Mucosa of descending colon (tissue), 3 donors: ENCODE measurements at regions not wholly inside any gene's neighbourhood (a gene's known extent, or its start where the extent isn't known, plus 50 kb on each side); places are given as distances from the start of the nearest gene placed in this dataset.
"Not testable (repeated sequence)": the region's sequence is repeated elsewhere in the genome, so short reads cannot be mapped to it uniquely, and the experiment has no call there.

Experiments
- ATAC-seq: fragments of 200-7000 bp; cut with Tn5 transposase; one replicate; pipeline ENCODE4 v1.9.1; 2020; ENCODE audit warnings: mild to moderate bottlenecking, moderate library complexity
- DNase-seq, 3 donors: peaks; one replicate each; pipeline ENCODE4 v3.0.0-alpha.2; 2020
- H3K36me3 ChIP-seq: fragments of 200-600 bp; one replicate; pipeline ENCODE4 v1.8.0; 2021; ENCODE audit warnings: low read depth, mild to moderate bottlenecking
- H3K4me1 ChIP-seq: fragments of 200-600 bp; one replicate; pipeline ENCODE4 v1.8.0; 2021; ENCODE audit warnings: low read depth, mild to moderate bottlenecking
- H3K4me3 ChIP-seq: fragments of 200-600 bp; one replicate; pipeline ENCODE4 v1.8.0; 2021; ENCODE audit warnings: mild to moderate bottlenecking
- H3K9me3 ChIP-seq: fragments of 200-600 bp; one replicate; pipeline ENCODE4 v1.8.0; 2021; ENCODE audit warnings: mild to moderate bottlenecking
- intact Hi-C, 2 donors: fragments of 100-400 bp; cut with DNase I in 1 of 2; cut with micrococcal nuclease in 1 of 2; formaldehyde crosslinking; loops; one replicate each; pipeline versions ENCODE4 v1.11.0 to v1.11.1; 2022; cut with DNase I, micrococcal nuclease
- TF ChIP-seq, protein P1 (sequence below): fragments of 200-600 bp; IDR thresholded peaks from one replicate; pipeline ENCODE4 v1.8.0; 2022; ENCODE audit warnings: antibody characterized with exemption, mild to moderate bottlenecking
- donor health status: DM: no; HTN: no; CAD: no; lungs with moderate emphysema.
- donor health status: DM: no; HTN: no; CAD: no.
- donor health status: DM: no; HTN: yes; CAD: no.

GRCh38 chr15:26197060-26197459, 333.9 kb upstream of the ATP10A start:
- ATAC-seq, result no peak
- intact Hi-C loops, result no loop called here
- no peaks in the 10 kb centered on the region for H3K36me3 ChIP-seq
- peaks cover 22% of the 10 kb centered on the region for H3K9me3 ChIP-seq
- no peak for DNase-seq
- TF ChIP-seq, protein P1, sequence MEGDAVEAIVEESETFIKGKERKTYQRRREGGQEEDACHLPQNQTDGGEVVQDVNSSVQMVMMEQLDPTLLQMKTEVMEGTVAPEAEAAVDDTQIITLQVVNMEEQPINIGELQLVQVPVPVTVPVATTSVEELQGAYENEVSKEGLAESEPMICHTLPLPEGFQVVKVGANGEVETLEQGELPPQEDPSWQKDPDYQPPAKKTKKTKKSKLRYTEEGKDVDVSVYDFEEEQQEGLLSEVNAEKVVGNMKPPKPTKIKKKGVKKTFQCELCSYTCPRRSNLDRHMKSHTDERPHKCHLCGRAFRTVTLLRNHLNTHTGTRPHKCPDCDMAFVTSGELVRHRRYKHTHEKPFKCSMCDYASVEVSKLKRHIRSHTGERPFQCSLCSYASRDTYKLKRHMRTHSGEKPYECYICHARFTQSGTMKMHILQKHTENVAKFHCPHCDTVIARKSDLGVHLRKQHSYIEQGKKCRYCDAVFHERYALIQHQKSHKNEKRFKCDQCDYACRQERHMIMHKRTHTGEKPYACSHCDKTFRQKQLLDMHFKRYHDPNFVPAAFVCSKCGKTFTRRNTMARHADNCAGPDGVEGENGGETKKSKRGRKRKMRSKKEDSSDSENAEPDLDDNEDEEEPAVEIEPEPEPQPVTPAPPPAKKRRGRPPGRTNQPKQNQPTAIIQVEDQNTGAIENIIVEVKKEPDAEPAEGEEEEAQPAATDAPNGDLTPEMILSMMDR, result no peak
- H3K4me1 ChIP-seq, result no peaks in the 10 kb centered on the region
- H3K4me3 ChIP-seq, result no peak overlapping the region

DNA sequence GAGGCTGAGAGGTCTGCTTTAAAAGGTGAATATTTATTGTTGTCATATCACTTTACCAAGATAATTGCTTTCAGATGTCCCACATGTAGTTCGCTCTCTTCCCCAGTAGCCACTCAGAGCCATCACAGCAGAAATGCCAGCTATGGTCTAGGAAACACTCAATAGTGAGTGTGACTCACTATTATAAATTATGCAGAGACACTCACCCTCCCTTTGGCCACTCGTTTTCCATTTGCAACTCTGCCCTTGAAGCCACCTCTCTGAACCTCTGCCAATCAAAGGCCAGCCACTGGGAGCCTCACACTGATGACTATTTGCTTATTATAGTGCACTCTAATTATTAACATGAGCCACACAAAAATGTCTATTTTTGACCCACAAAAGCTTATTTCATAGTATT, 328.1 kb upstream of the ATP10A start:
- Histone ChIP-seq H3K4me1 (no peaks in the 10 kb centered on the region), H3K4me3 (no peak overlapping the region), H3K36me3 (no peaks in the 10 kb centered on the region), H3K9me3 (peaks cover 10% of the 10 kb centered on the region)
- TF ChIP-seq, protein P1, result no peak
- intact Hi-C loops, result no loop called here
- no peak for ATAC-seq
- DNase-seq, result no peak

- intact Hi-C loops, H3K4me1 ChIP-seq, H3K4me3 ChIP-seq, DNase-seq, ATAC-seq, H3K36me3 ChIP-seq: not testable (repeated sequence)
- H3K9me3 ChIP-seq, result peaks cover 15% of the 10 kb centered on the region
Observed at GRCh38 chr15:26186138-26186537, 323.0 kb upstream of the ATP10A start.

- H3K9me3 ChIP-seq, result peaks cover 8% of the 10 kb centered on the region
- ATAC-seq, result no peak
- intact Hi-C loops, result no loop called here
Observed at GRCh38 chr15:26182441-26182840, 319.3 kb upstream of the ATP10A start.

GRCh38 chr15:26179906-26180305, 316.8 kb upstream of the ATP10A start:
- peaks cover 12% of the 10 kb centered on the region for H3K9me3 ChIP-seq
- H3K36me3 ChIP-seq, result no peaks in the 10 kb centered on the region
- DNase-seq (no peak), ATAC-seq (no peak)
- H3K4me1 ChIP-seq, result no peaks in the 10 kb centered on the region
- H3K4me3 ChIP-seq, result no peak overlapping the region
- TF ChIP-seq, protein P1, result no peak
- intact Hi-C loops, result no loop called here

More at GRCh38 chr15:26182441-26182840, 319.3 kb upstream of the ATP10A start:
- no peak for DNase-seq
- TF ChIP-seq, protein P1, result no peak
- H3K4me3 ChIP-seq, result no peak overlapping the region
- no peaks in the 10 kb centered on the region for H3K36me3 ChIP-seq
- no peaks in the 10 kb centered on the region for H3K4me1 ChIP-seq

DNA sequence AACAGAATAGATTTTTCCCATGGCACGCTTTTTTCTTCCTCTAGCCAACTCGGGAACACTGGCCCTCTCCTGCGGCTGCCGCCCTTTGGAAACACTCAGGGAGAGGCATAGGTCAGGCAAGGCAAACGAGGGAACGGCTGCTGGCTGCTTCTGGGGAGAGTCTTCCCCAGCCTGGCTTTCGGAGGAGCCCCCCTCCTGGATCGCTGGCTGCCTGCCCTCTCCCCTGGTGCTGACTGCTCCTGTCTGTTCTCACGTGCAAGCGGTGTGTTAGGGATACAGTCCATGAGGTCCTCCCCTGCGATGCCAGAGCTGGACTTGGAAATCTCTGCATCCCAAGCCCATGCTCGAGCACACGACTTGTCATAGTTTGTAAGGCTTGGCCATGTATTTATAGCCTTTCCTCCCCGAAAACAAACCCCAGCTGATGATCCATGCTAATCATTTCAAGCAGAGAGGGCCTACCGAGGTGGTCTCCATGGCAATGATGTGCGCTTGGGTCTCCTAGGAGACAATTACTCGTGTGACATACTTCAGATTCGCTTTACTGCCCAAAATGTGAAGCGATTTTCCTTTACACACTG, 315.6 kb upstream of the ATP10A start:
- no peak overlapping the region for H3K4me3 ChIP-seq
- DNase-seq, result no peak
- no peaks in the 10 kb centered on the region for H3K4me1 ChIP-seq
- ATAC-seq, result no peak
- peaks cover 16% of the 10 kb centered on the region for H3K9me3 ChIP-seq
- intact Hi-C loops, result no loop called here
- H3K36me3 ChIP-seq, result no peaks in the 10 kb centered on the region
- TF ChIP-seq, protein P1, result no peak
